ENCODE measurements at regions not wholly inside any gene's neighbourhood (a gene's known extent, or its start where the extent isn't known, plus 50 kb on each side); places are given as distances from the start of the nearest gene placed in this dataset.

- POLR2A ChIA-PET: no interaction called here
- H4K20me1 ChIP-seq (replicated peaks; ENCODE audit: control insufficient read depth, extremely low read depth, insufficient read depth, low read length): no peaks in the 10 kb centered on the region
- CTCF ChIA-PET: interaction anchor here (1.3 to 2.3 kb wide), 2 partner anchors 24 to 376 kb away, joined by 5 to 6 read pairs; no protein-coding TSS in a partner anchor
- FAIRE-seq: no peak
- dilution Hi-C loops (cut with MboI; ENCODE audit: extremely low pct_ligation_motif_present, low sequenced_read_pairs) (no loop called here), intact Hi-C loops (cut with micrococcal nuclease) (no loop called here)
- TF ChIP-seq FOS (IDR thresholded peaks at IDR 0.05; ENCODE audit: borderline replicate concordance, insufficient read depth, low read length) (no peak), MAX (IDR thresholded peaks at IDR 0.05; ENCODE audit: insufficient read depth, insufficient read length) (no peak), POLR2AphosphoS5 (IDR thresholded peaks at IDR 0.05; ENCODE audit: insufficient read depth, low read depth, low read length) (no peak)
- no peak overlapping the region for H3K27ac ChIP-seq (ENCODE audit: insufficient read depth, low read depth, low read length)
- no peak overlapping the region for H2AFZ ChIP-seq (ENCODE audit: low read depth, low read length)
- H3K36me3 ChIP-seq (ENCODE audit: control insufficient read depth in 2 of 2, extremely low read depth in 1 of 2, insufficient read depth in 2 of 2, low read length in 2 of 2): no peaks in the 10 kb centered on the region
- no TSS peak for BruUV-seq (replicated peaks)
- no peak overlapping the region for H3K4me3 ChIP-seq (replicated peaks in 1 of 3; ENCODE audit: insufficient read depth in 1 of 3, low read depth in 1 of 3, low read length in 3 of 3)
- no peaks in the 10 kb centered on the region for H3K79me2 ChIP-seq (ENCODE audit: control insufficient read depth, insufficient read depth, low read length)
- peaks cover 12% of the 10 kb centered on the region for H3K4me1 ChIP-seq (ENCODE audit: control insufficient read depth, extremely low read depth, insufficient read depth, low read length)
- H3K27me3 ChIP-seq (ENCODE audit: control insufficient read depth in 2 of 2, insufficient read depth in 2 of 2, low read length in 2 of 2): no peaks in the 10 kb centered on the region
- H3K9me1 ChIP-seq (replicated peaks; ENCODE audit: control insufficient read depth, extremely low read depth, insufficient read depth, low read length): no peaks in the 10 kb centered on the region
- no peak overlapping the region for H3K4me2 ChIP-seq (ENCODE audit: insufficient read depth, low read length)
- H3K9ac ChIP-seq (replicated peaks; ENCODE audit: extremely low read depth, insufficient read depth, low read length): no peak overlapping the region
- no peak for DNase-seq (ENCODE audit: low read depth, low spot score)
- H3K9me3 ChIP-seq (replicated peaks; ENCODE audit: control insufficient read depth, insufficient read depth, low read length): no peaks in the 10 kb centered on the region
Observed at GRCh38 chr11:45395947-45396346, 109.8 kb upstream of the SYT13 start.

GRCh38 chr11:45395421-45395820 lies 109.3 kb upstream of the SYT13 start:
- H3K9me3 ChIP-seq (replicated peaks; ENCODE audit: control insufficient read depth, insufficient read depth, low read length): no peaks in the 10 kb centered on the region
- intact Hi-C loops (cut with micrococcal nuclease) (no loop called here), dilution Hi-C loops (cut with MboI; ENCODE audit: extremely low pct_ligation_motif_present, low sequenced_read_pairs) (no loop called here)
- H3K9me1 ChIP-seq (replicated peaks; ENCODE audit: control insufficient read depth, extremely low read depth, insufficient read depth, low read length): no peaks in the 10 kb centered on the region
- H3K4me2 ChIP-seq (ENCODE audit: insufficient read depth, low read length): no peak overlapping the region
- FAIRE-seq: no peak
- no peaks in the 10 kb centered on the region for H3K27me3 ChIP-seq (ENCODE audit: control insufficient read depth in 2 of 2, insufficient read depth in 2 of 2, low read length in 2 of 2)
- no peak overlapping the region for H2AFZ ChIP-seq (ENCODE audit: low read depth, low read length)
- H3K36me3 ChIP-seq (ENCODE audit: control insufficient read depth in 2 of 2, extremely low read depth in 1 of 2, insufficient read depth in 2 of 2, low read length in 2 of 2): no peaks in the 10 kb centered on the region
- no peak for DNase-seq (ENCODE audit: low read depth, low spot score)
- ChIA-PET POLR2A (no interaction called here), CTCF (interaction anchor here (1.3 kb wide), 1 partner anchor 376 kb away, joined by 5 read pairs; no protein-coding TSS in a partner anchor)
- H4K20me1 ChIP-seq (replicated peaks; ENCODE audit: control insufficient read depth, extremely low read depth, insufficient read depth, low read length): no peaks in the 10 kb centered on the region
- no peak overlapping the region for H3K4me3 ChIP-seq (replicated peaks in 1 of 3; ENCODE audit: insufficient read depth in 1 of 3, low read depth in 1 of 3, low read length in 3 of 3)
- peaks cover 10% of the 10 kb centered on the region for H3K4me1 ChIP-seq (ENCODE audit: control insufficient read depth, extremely low read depth, insufficient read depth, low read length)
- no peak overlapping the region for H3K27ac ChIP-seq (ENCODE audit: insufficient read depth, low read depth, low read length)
- no peak overlapping the region for H3K9ac ChIP-seq (replicated peaks; ENCODE audit: extremely low read depth, insufficient read depth, low read length)
- BruUV-seq (replicated peaks): no TSS peak
- no peaks in the 10 kb centered on the region for H3K79me2 ChIP-seq (ENCODE audit: control insufficient read depth, insufficient read depth, low read length)
- TF ChIP-seq POLR2A (IDR thresholded peaks at IDR 0.05; ENCODE audit: low read depth, low read length): no peak
- no peak for TF ChIP-seq FOS (IDR thresholded peaks at IDR 0.05; ENCODE audit: borderline replicate concordance, insufficient read depth, low read length)
- no peak for TF ChIP-seq EZH2 (IDR thresholded peaks at IDR 0.05; ENCODE audit: borderline replicate concordance, low read depth, low read length, severe bottlenecking)
- TF ChIP-seq, protein P1, sequence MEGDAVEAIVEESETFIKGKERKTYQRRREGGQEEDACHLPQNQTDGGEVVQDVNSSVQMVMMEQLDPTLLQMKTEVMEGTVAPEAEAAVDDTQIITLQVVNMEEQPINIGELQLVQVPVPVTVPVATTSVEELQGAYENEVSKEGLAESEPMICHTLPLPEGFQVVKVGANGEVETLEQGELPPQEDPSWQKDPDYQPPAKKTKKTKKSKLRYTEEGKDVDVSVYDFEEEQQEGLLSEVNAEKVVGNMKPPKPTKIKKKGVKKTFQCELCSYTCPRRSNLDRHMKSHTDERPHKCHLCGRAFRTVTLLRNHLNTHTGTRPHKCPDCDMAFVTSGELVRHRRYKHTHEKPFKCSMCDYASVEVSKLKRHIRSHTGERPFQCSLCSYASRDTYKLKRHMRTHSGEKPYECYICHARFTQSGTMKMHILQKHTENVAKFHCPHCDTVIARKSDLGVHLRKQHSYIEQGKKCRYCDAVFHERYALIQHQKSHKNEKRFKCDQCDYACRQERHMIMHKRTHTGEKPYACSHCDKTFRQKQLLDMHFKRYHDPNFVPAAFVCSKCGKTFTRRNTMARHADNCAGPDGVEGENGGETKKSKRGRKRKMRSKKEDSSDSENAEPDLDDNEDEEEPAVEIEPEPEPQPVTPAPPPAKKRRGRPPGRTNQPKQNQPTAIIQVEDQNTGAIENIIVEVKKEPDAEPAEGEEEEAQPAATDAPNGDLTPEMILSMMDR (IDR thresholded peaks at IDR 0.05; ENCODE audit: extremely low read depth in 1 of 2, insufficient read depth in 1 of 2, low read depth in 1 of 2, low read length in 2 of 2): no peak
- TF ChIP-seq MYC (IDR thresholded peaks at IDR 0.05; ENCODE audit: low read depth, low read length): no peak
- TF ChIP-seq GATA2 (IDR thresholded peaks at IDR 0.05; ENCODE audit: insufficient read depth, insufficient read length, low read depth, low read length): no peak
- TF ChIP-seq JUN (IDR thresholded peaks at IDR 0.05; ENCODE audit: borderline replicate concordance, insufficient read depth, insufficient read length, low read depth): no peak
- TF ChIP-seq MAX (IDR thresholded peaks at IDR 0.05; ENCODE audit: insufficient read depth, insufficient read length): no peak

All from endothelial cell of umbilical vein (primary cell).